HG03175 (cell line): ENCODE measurements at regions not wholly inside any gene's neighbourhood (a gene's known extent, or its start where the extent isn't known, plus 50 kb on each side); places are given as distances from the start of the nearest gene placed in this dataset.

Source experiments
- ATAC-seq: cut with Tn5 transposase; IDR thresholded peaks from one replicate; pipeline ENCODE4 v1.9.1; 2021; ENCODE audit warnings: mild to moderate bottlenecking, moderate library complexity; ENCODE audit not compliant: unreplicated experiment

GRCh38 chr4:138894011-138894410, 121.6 kb upstream of the NOCT start:
- ATAC-seq = no peak

- ATAC-seq = no peak
Observed at GRCh38 chr4:138892483-138893407, 122.8 kb upstream of the NOCT start.

- no peak for ATAC-seq
Observed at GRCh38 chr4:138891631-138892031, 124.0 kb upstream of the NOCT start.

GRCh38 chr4:138890891-138891570, 124.5 kb upstream of the NOCT start:
- no peak for ATAC-seq

GRCh38 chr4:138889216-138889615, 126.4 kb upstream of the NOCT start:
- ATAC-seq = no peak

- no peak for ATAC-seq
Observed at GRCh38 chr4:138887741-138888140, 127.8 kb upstream of the NOCT start.

GRCh38 chr4:138887341-138887740, 128.2 kb upstream of the NOCT start:
- ATAC-seq = no peak

- ATAC-seq = no peak
Observed at GRCh38 chr4:138879757-138880156, 135.8 kb upstream of the NOCT start.

- ATAC-seq = no peak
Observed at GRCh38 chr4:138875891-138876608, 139.5 kb upstream of the NOCT start.

- ATAC-seq = no peak
Observed at GRCh38 chr4:138871555-138871875, 144.1 kb upstream of the NOCT start.

- peak; percentile 81 for ATAC-seq
Observed at GRCh38 chr4:138870737-138871554, 144.6 kb upstream of the NOCT start.

GRCh38 chr4:138869631-138870030, 145.9 kb upstream of the NOCT start:
- ATAC-seq = no peak

GRCh38 chr4:138869165-138869564, 146.4 kb upstream of the NOCT start:
- ATAC-seq = no peak

- no peak for ATAC-seq
Observed at GRCh38 chr4:138868562-138868961, 147.0 kb upstream of the NOCT start.

GRCh38 chr4:138867404-138867803, 148.2 kb upstream of the NOCT start:
- no peak for ATAC-seq

- no peak for ATAC-seq
Observed at GRCh38 chr4:138866314-138866713, 149.3 kb upstream of the NOCT start.

- no peak for ATAC-seq
Observed at GRCh38 chr4:138865765-138866164, 149.8 kb upstream of the NOCT start.

GRCh38 chr4:138864961-138865720, 150.4 kb upstream of the NOCT start:
- no peak for ATAC-seq

- no peak for ATAC-seq
Observed at GRCh38 chr4:138863160-138863559, 152.4 kb upstream of the NOCT start.

GRCh38 chr4:138861135-138861534, 154.4 kb upstream of the NOCT start:
- ATAC-seq = no peak
